CD4-positive, alpha-beta memory T cell (primary cell): ENCODE measurements at regions not wholly inside any gene's neighbourhood (a gene's known extent, or its start where the extent isn't known, plus 50 kb on each side); places are given as distances from the start of the nearest gene placed in this dataset.

ENCODE experiments used
- CTCF ChIA-PET: fragments of 350-600 bp; sonication (Branson Sonifier 250); formaldehyde crosslinking; loops from one replicate; lab custom pipeline; 2021; ENCODE audit warnings: inconsistent platforms; ENCODE audit not compliant: partially characterized antibody; lab: Charles Lee
- POLR2A ChIA-PET: fragments of 350-600 bp; sonication (Branson Sonifier 250); formaldehyde crosslinking; loops from one replicate; lab custom pipeline; 2021; ENCODE audit not compliant: partially characterized antibody; lab: Charles Lee
- DNase-seq, 5 donors: peaks; one replicate each; pipeline versions ENCODE4 v3.0.0 to v3.0.0-alpha.2; 2020 to 2022; ENCODE audit warnings: mixed read lengths in 1 of 5
- H3K27ac ChIP-seq: one replicate; pipeline ENCODE4 v1.7.0; 2013; ENCODE audit warnings: low read depth, low read length
- H3K27me3 ChIP-seq: 2 replicates; pipeline ENCODE4 v1.7.0; 2013; ENCODE audit warnings: mild to moderate bottlenecking, low read length, moderate library complexity; ENCODE audit not compliant: insufficient read depth
- H3K36me3 ChIP-seq: 2 replicates; pipeline ENCODE4 v1.7.0; 2013; ENCODE audit warnings: mild to moderate bottlenecking, low read length, moderate library complexity; ENCODE audit not compliant: insufficient read depth
- H3K4me1 ChIP-seq: 2 replicates; pipeline ENCODE4 v1.7.0; 2013; ENCODE audit warnings: mild to moderate bottlenecking, low read length, moderate library complexity; ENCODE audit not compliant: insufficient read depth
- H3K4me3 ChIP-seq, 2 donors: one replicate each; pipeline ENCODE4 v1.7.0; 2013; ENCODE audit warnings: low read length in 2 of 2, mild to moderate bottlenecking in 1 of 2
- H3K9me3 ChIP-seq, 2 donors: one replicate each; pipeline ENCODE4 v1.7.0; 2013; ENCODE audit warnings: low read length in 2 of 2, control low read depth in 1 of 2; ENCODE audit not compliant: control insufficient read depth in 1 of 2
- H3K27ac Mint-ChIP-seq, 7 donors: one replicate each; pipeline ENCODE4 v1.8.0; 2020 to 2021; ENCODE audit warnings: mixed read lengths in 7 of 7, mild to moderate bottlenecking in 6 of 7, inconsistent platforms in 3 of 7, moderate library complexity in 3 of 7
- H3K27me3 Mint-ChIP-seq, 2 donors: one replicate each; pipeline ENCODE4 v1.8.0; 2020 to 2021; ENCODE audit warnings: mixed read lengths in 2 of 2
- H3K36me3 Mint-ChIP-seq, 2 donors: one replicate each; pipeline ENCODE4 v1.8.0; 2020 to 2021; ENCODE audit warnings: mixed read lengths in 2 of 2, inconsistent platforms in 1 of 2, mild to moderate bottlenecking in 1 of 2
- H3K4me1 Mint-ChIP-seq, 4 donors: one replicate each; pipeline ENCODE4 v1.8.0; 2020 to 2021; ENCODE audit warnings: mixed read lengths in 4 of 4, mild to moderate bottlenecking in 1 of 4
- H3K4me3 Mint-ChIP-seq, 8 donors: one replicate each; pipeline ENCODE4 v1.8.0; 2020 to 2021; ENCODE audit warnings: mixed read lengths in 8 of 8, mild to moderate bottlenecking in 7 of 8, moderate library complexity in 6 of 8, inconsistent platforms in 3 of 8
- H3K9me3 Mint-ChIP-seq, 8 donors: one replicate each; pipeline ENCODE4 v1.8.0; 2020 to 2021; ENCODE audit warnings: mixed read lengths in 8 of 8, mild to moderate bottlenecking in 5 of 8, inconsistent platforms in 3 of 8, moderate library complexity in 1 of 8
- intact Hi-C: fragments of 100-400 bp; cut with micrococcal nuclease; formaldehyde crosslinking; loops from one replicate; pipeline ENCODE4 v1.15.1; 2023

DNA sequence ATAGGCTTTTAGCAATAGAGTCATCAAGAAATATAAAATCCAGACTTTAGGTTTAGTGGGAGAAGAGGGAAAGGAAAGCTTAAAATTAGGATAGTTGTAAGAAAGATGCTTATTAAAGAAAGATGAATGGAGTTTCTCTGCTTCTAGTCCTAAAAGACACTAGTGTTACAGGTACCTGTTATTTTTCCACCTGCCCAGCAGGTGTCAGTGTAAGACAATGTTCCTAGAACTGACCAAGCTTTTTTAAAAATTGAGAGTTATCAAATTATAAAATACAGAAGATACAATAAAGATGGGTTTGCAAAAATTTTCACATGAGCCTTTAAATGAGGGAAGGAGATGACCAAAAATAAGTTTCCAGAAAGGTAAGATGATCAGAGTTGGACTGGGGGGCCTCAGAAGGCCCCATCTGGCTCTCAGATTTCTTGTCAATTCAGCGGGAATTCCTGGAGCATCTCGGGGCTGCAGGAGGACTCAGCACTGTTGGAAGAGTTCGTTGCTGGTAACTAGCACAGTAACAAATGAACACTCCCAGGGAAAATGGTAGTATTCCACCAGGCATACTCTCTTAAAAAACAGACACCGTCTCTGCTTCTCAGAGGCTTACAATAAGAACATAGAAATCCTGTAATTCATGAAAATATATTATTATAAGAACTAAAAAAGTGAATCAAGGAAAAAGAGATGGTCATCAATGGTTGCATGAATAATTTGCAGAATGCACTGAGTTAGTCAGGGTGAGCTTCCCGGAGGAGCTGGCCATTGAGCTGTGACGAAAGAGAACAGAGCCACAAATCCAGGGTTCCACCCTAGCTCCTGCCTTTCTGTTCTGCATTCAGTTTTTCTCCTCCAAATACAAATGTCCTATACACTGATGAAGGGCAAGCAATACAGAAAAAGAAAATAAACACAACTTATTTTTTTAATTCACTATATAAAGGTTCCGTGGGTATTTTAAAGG, 71.8 kb upstream of the PIK3CG start:
- no peaks in the 10 kb centered on the region for H3K4me1 ChIP-seq
- H3K27ac Mint-ChIP-seq, result no peak overlapping the region
- H3K4me1 Mint-ChIP-seq, result peaks cover 0 to 3% (median 0%) of the 10 kb centered on the region in 4 donors
- H3K27me3 Mint-ChIP-seq, result peaks cover 2 to 3% of the 10 kb centered on the region in 2 donors
- intact Hi-C loops, result loop anchor here (1.0 to 2.0 kb wide), 5 partner anchors 72 to 1086 kb away; partner anchors contain the start of gene PIK3CG
- ChIA-PET CTCF (interaction anchor here (0.7 to 3.6 kb wide), 20 partner anchors 8 to 1352 kb away, joined by 3 to 56 read pairs (median 3); partner anchors contain the start of genes CCDC71L and PIK3CG), POLR2A (interaction anchor here (1.0 to 1.1 kb wide), 2 partner anchors 357 to 376 kb away, joined by 7 to 8 read pairs; partner anchors contain the start of gene HBP1)
- no peak overlapping the region for H3K27ac ChIP-seq
- peaks cover 0 to 3% (median 0%) of the 10 kb centered on the region in 8 donors for H3K9me3 Mint-ChIP-seq
- peak in 4 of 5 donors; percentile 47 to 52 (median 48) for DNase-seq
- H3K4me3 Mint-ChIP-seq, result no peak overlapping the region
- H3K9me3 ChIP-seq, result no peaks in the 10 kb centered on the region
- H3K36me3 Mint-ChIP-seq, result no peaks in the 10 kb centered on the region
- no peak overlapping the region for H3K4me3 ChIP-seq
- H3K36me3 ChIP-seq, result no peaks in the 10 kb centered on the region
- H3K27me3 ChIP-seq, result no peaks in the 10 kb centered on the region

DNA sequence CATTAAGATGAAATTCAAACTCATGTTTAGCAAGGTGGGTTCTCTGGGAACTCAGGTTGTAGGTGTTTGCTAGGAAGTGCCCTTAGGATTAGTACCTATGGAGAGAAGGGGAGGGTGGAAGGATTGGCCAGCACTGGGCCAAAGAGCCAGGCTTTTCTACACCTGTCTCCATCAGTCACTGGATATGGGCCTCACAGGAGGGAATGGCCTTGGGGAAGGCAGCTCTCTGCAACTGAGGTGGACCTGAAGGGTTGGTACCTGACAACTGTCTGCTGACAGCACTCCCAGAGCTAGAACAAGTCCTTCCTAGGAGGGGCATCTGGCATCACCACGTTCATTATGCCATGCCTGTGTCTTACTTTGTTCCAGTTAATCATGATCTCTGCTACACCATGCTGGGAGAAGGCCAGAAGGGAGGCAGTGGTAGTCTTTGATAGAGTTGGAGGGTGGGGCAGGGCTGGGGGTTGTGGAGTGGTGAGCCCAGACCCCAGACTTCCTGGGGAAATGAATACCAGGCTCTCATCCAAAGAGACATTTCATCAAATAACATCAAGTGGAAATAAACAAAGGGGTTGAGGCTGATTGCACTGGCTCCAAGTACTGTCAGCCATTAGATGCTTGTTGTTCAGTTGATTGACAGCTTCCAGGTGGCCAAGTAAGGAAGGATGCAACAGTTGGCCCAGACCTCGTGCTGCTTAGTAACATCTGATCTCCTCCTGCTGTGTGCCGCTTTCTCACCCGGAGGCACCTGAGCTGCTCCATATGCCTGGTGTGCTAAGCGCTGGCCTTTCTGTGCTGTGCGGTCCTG, 70.6 kb upstream of the PIK3CG start:
- Mint-ChIP-seq H3K4me3 (no peak overlapping the region), H3K27me3 (peaks cover 2 to 3% of the 10 kb centered on the region in 2 donors), H3K36me3 (no peaks in the 10 kb centered on the region), H3K4me1 (no peaks in the 10 kb centered on the region), H3K9me3 (peaks cover 0 to 12% (median 2%) of the 10 kb centered on the region in 8 donors), H3K27ac (peak overlapping the region in 1 of 7 donors; percentile 15)
- intact Hi-C loops, result no loop called here
- POLR2A ChIA-PET, result no interaction called here
- H3K9me3 ChIP-seq, result no peaks in the 10 kb centered on the region
- DNase-seq, result no peak
- no peaks in the 10 kb centered on the region for H3K4me1 ChIP-seq
- CTCF ChIA-PET, result interaction anchor here (0.6 to 3.6 kb wide), 5 partner anchors 70 to 357 kb away, joined by 3 to 56 read pairs (median 3); no protein-coding TSS in a partner anchor
- no peak overlapping the region for H3K4me3 ChIP-seq
- H3K27ac ChIP-seq, result no peak overlapping the region
- no peaks in the 10 kb centered on the region for H3K27me3 ChIP-seq
- H3K36me3 ChIP-seq, result no peaks in the 10 kb centered on the region

DNA sequence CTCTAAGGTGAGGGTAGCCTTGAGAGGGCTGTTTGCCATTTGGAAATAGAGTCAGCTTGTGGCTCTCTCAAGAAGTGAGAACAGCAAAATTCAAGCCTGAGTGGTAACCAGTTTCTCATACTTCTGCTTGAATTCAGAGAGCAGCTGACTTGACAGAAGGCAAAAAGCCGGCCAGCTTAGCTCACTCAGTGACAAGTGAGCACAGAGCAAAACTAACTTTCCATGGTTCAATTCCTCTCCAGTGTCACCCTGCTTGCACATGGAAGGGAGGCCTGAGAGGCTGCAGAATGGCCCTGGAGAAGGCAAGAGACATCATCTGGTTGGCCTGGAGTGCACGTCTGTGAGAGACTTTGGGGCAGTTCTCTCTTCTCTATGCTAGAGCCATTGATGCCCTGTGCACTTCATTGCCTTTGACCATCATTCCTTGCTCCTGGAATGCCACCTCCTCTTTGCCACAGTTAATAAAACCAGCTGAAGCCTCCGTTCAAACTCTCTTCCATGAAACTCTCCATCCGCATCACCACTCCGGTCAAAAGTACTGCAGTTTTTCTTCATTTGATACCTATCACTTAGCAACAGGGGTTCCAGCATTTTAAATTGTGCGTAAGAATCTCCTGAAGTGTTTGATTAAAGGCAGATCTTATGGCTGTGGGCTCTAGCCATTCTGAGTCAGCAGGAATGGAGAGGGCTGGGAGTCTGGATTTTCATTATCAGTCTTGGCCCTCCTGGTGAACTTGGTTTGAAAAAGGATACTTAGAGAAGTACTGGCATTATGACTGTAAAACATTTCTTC, 69.8 kb upstream of the PIK3CG start:
- H3K27ac Mint-ChIP-seq, result no peak overlapping the region
- no peak for DNase-seq
- no peak overlapping the region for H3K4me3 ChIP-seq
- no peaks in the 10 kb centered on the region for H3K36me3 ChIP-seq
- H3K9me3 Mint-ChIP-seq, result peaks cover 0 to 12% (median 2%) of the 10 kb centered on the region in 8 donors
- no peak overlapping the region for H3K27ac ChIP-seq
- H3K4me1 ChIP-seq, result no peaks in the 10 kb centered on the region
- H3K4me1 Mint-ChIP-seq, result no peaks in the 10 kb centered on the region
- no peaks in the 10 kb centered on the region for H3K27me3 ChIP-seq
- ChIA-PET CTCF (interaction anchor here (0.6 to 3.6 kb wide), 3 partner anchors 69 to 356 kb away, joined by 3 to 56 read pairs (median 3); no protein-coding TSS in a partner anchor), POLR2A (no interaction called here)
- H3K36me3 Mint-ChIP-seq, result no peaks in the 10 kb centered on the region
- intact Hi-C loops, result no loop called here
- H3K9me3 ChIP-seq, result no peaks in the 10 kb centered on the region
- no peak overlapping the region for H3K4me3 Mint-ChIP-seq
- peaks cover 2 to 4% of the 10 kb centered on the region in 2 donors for H3K27me3 Mint-ChIP-seq

DNA sequence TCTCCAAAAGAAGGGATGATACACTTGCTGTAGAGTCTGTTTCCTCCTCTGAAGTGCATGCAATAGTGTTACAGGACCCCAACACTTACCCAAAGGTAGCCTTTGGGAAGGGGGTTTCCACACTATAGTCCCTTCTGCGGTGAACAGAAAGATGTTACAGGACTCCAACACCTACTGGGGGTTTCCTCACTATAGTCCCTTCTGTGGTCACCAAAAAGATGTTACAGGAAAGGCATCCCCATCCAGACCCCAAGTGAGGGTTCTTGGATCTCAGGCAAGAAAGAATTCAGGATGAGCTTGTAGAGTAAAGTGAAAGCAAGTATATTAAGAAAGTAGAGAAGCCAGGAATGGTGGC, 69.2 kb upstream of the PIK3CG start:
- no peaks in the 10 kb centered on the region for H3K4me1 Mint-ChIP-seq
- Histone ChIP-seq H3K27ac (no peak overlapping the region), H3K27me3 (no peaks in the 10 kb centered on the region), H3K9me3 (no peaks in the 10 kb centered on the region), H3K4me1 (no peaks in the 10 kb centered on the region), H3K36me3 (no peaks in the 10 kb centered on the region), H3K4me3 (no peak overlapping the region)
- no peak overlapping the region for H3K4me3 Mint-ChIP-seq
- H3K36me3 Mint-ChIP-seq, result no peaks in the 10 kb centered on the region
- no peak overlapping the region for H3K27ac Mint-ChIP-seq
- POLR2A ChIA-PET, result no interaction called here
- DNase-seq, result no peak
- H3K9me3 Mint-ChIP-seq, result peaks cover 0 to 12% (median 3%) of the 10 kb centered on the region in 8 donors
- peaks cover 2 to 4% of the 10 kb centered on the region in 2 donors for H3K27me3 Mint-ChIP-seq
- CTCF ChIA-PET, result interaction anchor here (1.3 to 1.8 kb wide), 2 partner anchors 10 to 354 kb away, joined by 5 read pairs; no protein-coding TSS in a partner anchor
- intact Hi-C loops, result no loop called here

DNA sequence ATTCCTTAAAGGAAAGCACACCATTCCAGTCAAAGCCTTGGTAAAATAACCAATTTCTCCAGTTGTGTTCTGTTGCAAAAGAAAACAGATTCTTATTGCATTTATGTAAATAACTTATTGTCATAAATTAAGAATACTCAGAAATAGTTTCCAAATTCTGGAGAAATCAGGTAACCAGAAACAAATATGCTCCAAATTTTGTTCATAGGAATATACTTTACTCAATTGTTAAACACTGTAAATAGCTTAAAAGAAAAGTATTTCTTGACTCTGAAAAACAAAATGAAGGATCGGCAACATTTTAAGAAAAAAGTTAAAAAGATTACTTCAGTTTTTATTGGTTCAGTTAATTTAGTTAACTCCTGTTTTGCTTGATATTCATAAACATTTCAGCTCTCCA, 67.1 kb upstream of the PIK3CG start:
- DNase-seq, result no peak
- H3K36me3 ChIP-seq, result no peaks in the 10 kb centered on the region
- ChIA-PET POLR2A (no interaction called here), CTCF (no interaction called here)
- peaks cover 0 to 12% (median 3%) of the 10 kb centered on the region in 8 donors for H3K9me3 Mint-ChIP-seq
- H3K27me3 Mint-ChIP-seq, result peaks cover 2 to 4% of the 10 kb centered on the region in 2 donors
- no peak overlapping the region for H3K4me3 Mint-ChIP-seq
- no peak overlapping the region for H3K4me3 ChIP-seq
- no peaks in the 10 kb centered on the region for H3K36me3 Mint-ChIP-seq
- H3K27me3 ChIP-seq, result no peaks in the 10 kb centered on the region
- H3K4me1 ChIP-seq, result no peaks in the 10 kb centered on the region
- H3K27ac Mint-ChIP-seq, result no peak overlapping the region
- intact Hi-C loops, result no loop called here
- H3K9me3 ChIP-seq, result no peaks in the 10 kb centered on the region
- no peak overlapping the region for H3K27ac ChIP-seq
- H3K4me1 Mint-ChIP-seq, result no peaks in the 10 kb centered on the region

DNA sequence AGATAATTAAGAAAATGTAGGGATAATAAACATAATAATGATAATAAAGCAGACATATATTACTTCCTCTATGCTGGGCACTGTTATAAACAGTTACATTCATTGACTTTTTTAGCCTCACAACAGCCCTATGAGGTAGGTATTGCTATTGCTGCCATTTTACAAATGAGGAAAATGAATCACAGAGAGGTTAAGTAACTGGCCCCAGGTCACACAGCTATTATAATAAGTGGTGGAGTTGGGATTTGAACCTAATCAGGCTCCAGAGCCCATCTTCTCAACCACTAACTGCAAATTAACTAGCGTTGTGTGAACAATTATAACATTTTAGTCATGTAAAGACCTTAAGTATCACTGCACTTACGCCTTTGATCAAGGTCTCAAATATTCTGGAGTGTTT, 62.5 kb upstream of the PIK3CG start:
- H3K4me3 Mint-ChIP-seq, result no peak overlapping the region
- H3K9me3 Mint-ChIP-seq, result peaks cover 0 to 12% (median 3%) of the 10 kb centered on the region in 8 donors
- H3K9me3 ChIP-seq, result no peaks in the 10 kb centered on the region
- no peaks in the 10 kb centered on the region for H3K4me1 Mint-ChIP-seq
- H3K27me3 ChIP-seq, result no peaks in the 10 kb centered on the region
- H3K36me3 ChIP-seq, result no peaks in the 10 kb centered on the region
- DNase-seq, result no peak
- no peak overlapping the region for H3K27ac Mint-ChIP-seq
- H3K4me3 ChIP-seq, result no peak overlapping the region
- ChIA-PET POLR2A (no interaction called here), CTCF (interaction anchor here (1.3 kb wide), 1 partner anchor 9 kb away, joined by 5 read pairs; no protein-coding TSS in a partner anchor)
- peaks cover 4 to 5% of the 10 kb centered on the region in 2 donors for H3K27me3 Mint-ChIP-seq
- no peaks in the 10 kb centered on the region for H3K36me3 Mint-ChIP-seq
- no peak overlapping the region for H3K27ac ChIP-seq
- H3K4me1 ChIP-seq, result no peaks in the 10 kb centered on the region
- intact Hi-C loops, result no loop called here
